Stimulated activated naive CD8-positive, alpha-beta T cell treated with anti-CD3 and anti-CD28 coated beads, Interleukin-15, amount 100 ng/mL, for 72 hours (primary cell): ENCODE measurements at regions not wholly inside any gene's neighbourhood (a gene's known extent, or its start where the extent isn't known, plus 50 kb on each side); places are given as distances from the start of the nearest gene placed in this dataset.
"Not testable (repeated sequence)": the region's sequence is repeated elsewhere in the genome, so short reads cannot be mapped to it uniquely, and the experiment has no call there.

Experiments used
- ATAC-seq: fragments of 150-1000 bp; cut with Tn5 transposase; 2 replicates; pipeline ENCODE4 v1.10.0; 2021; ENCODE audit warnings: mild to moderate bottlenecking, moderate library complexity
- DNase-seq, 2 donors: peaks; one replicate each; pipeline ENCODE4 v3.0.0; 2021 to 2022
- H3K27ac Mint-ChIP-seq, 2 donors: one replicate each; pipeline ENCODE4 v1.8.0; 2022; ENCODE audit warnings: mild to moderate bottlenecking in 2 of 2, mixed read lengths in 2 of 2, moderate library complexity in 2 of 2
- H3K27me3 Mint-ChIP-seq: one replicate; pipeline ENCODE4 v1.8.0; 2022; ENCODE audit warnings: mixed read lengths
- H3K4me1 Mint-ChIP-seq: one replicate; pipeline ENCODE4 v1.8.0; 2022; ENCODE audit warnings: mild to moderate bottlenecking, mixed read lengths
- H3K4me3 Mint-ChIP-seq, 2 donors: one replicate each; pipeline ENCODE4 v1.8.0; 2022; ENCODE audit warnings: mild to moderate bottlenecking in 2 of 2, mixed read lengths in 2 of 2, moderate library complexity in 1 of 2
- H3K9me3 Mint-ChIP-seq, 2 donors: one replicate each; pipeline ENCODE4 v1.8.0; 2022; ENCODE audit warnings: mixed read lengths in 2 of 2

DNA sequence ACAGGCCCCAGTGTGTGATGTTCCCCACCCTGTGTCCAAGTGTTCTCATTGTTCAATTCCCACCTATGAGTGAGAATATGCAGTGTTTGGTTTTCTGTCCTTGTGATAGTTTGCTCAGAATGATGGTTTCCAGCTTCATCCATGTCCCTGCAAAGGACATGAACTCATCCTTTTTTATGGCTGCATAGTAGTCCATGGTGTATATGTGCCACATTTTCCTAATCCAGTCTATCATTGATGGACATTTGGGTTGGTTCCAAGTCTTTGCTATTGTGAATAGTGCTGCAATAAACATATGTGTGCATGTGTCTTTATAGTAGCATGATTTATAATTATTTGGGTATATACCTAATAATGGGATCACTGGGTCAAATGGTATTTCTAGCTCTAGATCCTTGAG lies 115.0 kb upstream of the TBX18 start:
- DNase-seq, H3K4me3 Mint-ChIP-seq, H3K27me3 Mint-ChIP-seq, ATAC-seq, H3K9me3 Mint-ChIP-seq, H3K4me1 Mint-ChIP-seq, H3K27ac Mint-ChIP-seq: not testable (repeated sequence)

DNA sequence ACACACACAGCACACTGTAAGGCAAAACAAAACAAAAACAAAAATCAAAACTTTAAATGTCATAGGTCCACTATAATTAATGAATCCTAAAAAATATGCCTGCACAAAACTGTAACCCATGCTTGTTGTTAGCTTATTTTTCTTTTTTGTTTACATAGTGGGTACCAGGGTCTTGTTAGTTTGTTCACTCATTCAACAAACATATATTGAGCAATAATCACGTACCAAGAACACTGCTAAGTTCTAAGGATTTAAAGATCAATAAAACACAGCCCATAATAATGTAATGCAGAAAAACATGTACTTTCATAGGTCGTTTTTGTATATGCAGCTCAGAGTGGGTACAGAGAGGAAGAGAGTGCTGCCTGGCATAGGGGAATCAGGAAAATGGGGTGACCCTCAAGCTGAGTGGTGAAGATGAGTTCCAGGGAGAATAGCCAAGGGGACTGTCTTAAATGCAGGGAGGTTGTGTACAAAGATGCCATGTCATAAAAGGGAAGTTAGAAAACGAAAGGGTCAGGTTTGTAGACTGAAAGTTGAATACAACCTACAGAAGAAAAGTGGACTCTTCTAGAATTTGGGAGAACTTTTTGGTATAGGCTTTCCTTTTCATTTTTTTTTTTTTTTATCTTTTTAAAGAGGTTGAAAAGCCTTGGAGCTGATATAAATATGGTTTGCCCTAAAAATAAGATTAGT lies 113.3 kb upstream of the TBX18 start:
- Mint-ChIP-seq H3K27me3 (no peaks in the 10 kb centered on the region), H3K4me3 (no peak overlapping the region), H3K4me1 (no peaks in the 10 kb centered on the region), H3K27ac (no peak overlapping the region), H3K9me3 (no peaks in the 10 kb centered on the region)
- DNase-seq = no peak
- ATAC-seq = no peak

DNA sequence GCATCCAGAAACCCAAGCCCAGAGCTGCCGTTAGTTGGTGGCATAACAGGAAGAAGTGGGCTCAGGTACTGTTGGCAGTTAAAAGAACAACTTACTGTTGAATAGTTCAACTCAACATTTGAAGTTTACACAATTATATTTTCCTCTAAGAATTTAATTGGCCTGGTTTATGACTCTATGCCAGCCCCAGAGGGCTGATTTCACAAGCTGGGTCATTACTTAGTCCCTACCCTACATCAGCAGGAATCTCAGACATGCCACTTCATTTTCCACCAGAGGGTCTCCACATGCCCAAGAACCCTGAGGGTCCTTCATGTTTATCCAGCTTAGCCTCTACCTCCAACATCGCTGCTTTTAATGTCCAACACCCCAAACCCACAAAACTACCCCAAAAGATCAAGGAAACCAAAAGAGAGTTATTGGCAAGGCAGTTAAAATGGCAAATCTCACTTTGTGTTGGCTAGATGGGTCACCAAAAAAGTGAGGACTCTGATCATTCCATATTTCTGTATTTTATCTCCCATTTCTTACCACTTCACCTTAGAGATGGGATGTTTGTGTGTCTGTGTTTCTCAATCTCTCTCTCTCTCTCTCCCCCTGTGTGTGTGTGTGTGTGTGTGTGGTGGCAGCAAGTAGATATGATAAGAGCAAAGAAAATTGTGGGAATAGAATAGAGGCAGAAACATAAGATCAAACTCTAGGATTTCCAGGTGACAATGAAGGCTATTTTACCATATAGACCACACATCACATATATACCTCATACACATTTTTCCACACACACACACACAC lies 112.5 kb upstream of the TBX18 start:
- no peaks in the 10 kb centered on the region for H3K9me3 Mint-ChIP-seq
- H3K27me3 Mint-ChIP-seq = no peaks in the 10 kb centered on the region
- ATAC-seq (no peak), DNase-seq (no peak)
- no peak overlapping the region for H3K4me3 Mint-ChIP-seq
- H3K27ac Mint-ChIP-seq = no peak overlapping the region
- no peaks in the 10 kb centered on the region for H3K4me1 Mint-ChIP-seq

DNA sequence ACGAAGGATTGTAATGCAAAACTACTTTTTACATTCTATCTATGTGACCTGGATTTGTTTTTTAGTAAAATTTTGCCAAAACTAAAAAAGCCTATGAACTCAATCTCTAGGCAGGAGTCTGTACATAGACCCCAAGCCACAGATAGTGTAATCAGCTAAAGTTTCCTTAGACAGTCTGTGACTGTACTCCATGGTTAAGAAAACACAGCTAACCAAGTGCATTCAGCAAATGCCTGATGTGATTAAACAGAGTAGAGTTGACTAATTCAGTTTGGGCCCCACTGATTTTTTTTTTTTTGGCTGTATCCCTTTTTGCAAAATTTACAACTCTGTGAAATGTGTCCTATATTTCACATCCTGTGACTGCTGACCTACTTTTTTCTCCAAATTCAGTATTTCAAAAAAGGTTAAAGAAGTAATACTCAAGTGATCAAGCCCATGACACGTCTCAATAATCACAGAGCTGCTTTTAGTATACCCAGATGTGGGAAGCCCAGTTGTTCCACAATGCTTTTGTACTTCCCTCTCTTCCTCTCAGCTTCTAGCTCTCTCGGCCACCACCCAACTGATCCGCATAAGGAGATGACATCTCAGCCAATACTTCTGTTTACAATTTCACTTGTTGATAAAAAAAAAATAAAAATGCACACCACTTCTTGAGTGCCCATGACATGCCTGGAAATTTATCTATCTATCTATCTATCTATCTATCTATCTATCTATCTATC lies 108.8 kb upstream of the TBX18 start:
- no peaks in the 10 kb centered on the region for H3K27me3 Mint-ChIP-seq
- no peak for ATAC-seq

DNA sequence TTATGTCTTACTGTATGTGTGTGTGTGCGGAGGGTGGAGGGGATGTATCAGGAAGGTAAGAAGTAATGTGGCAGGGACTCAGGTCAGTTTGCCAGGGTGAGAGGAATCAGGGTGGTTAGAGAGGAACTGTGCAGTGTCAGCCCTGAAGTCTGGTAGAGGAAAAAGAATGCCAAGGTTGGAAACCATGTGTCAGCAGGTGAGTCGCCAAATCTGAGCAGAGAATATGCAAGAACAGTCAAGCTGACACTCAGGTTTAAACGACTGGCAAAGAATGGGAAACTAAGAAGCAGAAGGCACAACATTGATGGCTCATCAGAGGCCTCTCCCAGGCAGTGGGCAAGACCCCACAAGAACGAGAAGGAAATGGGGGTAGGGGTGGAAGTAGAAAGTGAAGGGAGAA lies 107.5 kb upstream of the TBX18 start:
- Mint-ChIP-seq H3K4me3 (no peak overlapping the region), H3K27ac (no peak overlapping the region), H3K9me3 (peaks cover 0 to 7% of the 10 kb centered on the region in 2 donors), H3K27me3 (no peaks in the 10 kb centered on the region), H3K4me1 (no peaks in the 10 kb centered on the region)
- DNase-seq = no peak
- no peak for ATAC-seq

More for the DNA sequence above, 108.8 kb upstream of the TBX18 start:
- no peaks in the 10 kb centered on the region for H3K4me1 Mint-ChIP-seq
- H3K9me3 Mint-ChIP-seq = peaks cover 0 to 7% of the 10 kb centered on the region in 2 donors
- no peak for DNase-seq
- no peak overlapping the region for H3K4me3 Mint-ChIP-seq
- no peak overlapping the region for H3K27ac Mint-ChIP-seq

GRCh38 chr6:84870672-84871071 lies 106.3 kb upstream of the TBX18 start:
- DNase-seq = no peak
- ATAC-seq = no peak
- Mint-ChIP-seq H3K27me3 (no peaks in the 10 kb centered on the region), H3K4me1 (no peaks in the 10 kb centered on the region), H3K9me3 (peaks cover 0 to 7% of the 10 kb centered on the region in 2 donors), H3K27ac (no peak overlapping the region), H3K4me3 (no peak overlapping the region)

DNA sequence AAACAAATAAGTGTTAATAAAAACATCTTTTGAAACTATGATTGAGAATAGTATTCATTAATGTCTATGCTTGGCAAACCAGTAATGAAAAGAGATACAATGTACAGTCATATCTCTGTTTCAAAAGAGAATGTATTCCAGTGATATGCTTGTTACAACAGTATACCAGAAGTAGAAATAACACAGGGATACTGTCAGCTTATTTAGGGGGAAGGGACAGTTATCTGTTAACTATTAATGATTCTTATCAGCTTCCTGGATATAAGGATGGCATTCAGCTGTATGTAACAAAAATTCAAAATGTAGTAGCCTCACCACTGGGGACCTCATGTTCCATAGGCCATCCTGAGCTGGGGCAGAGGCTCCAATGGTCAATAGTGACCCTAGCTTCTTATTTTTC lies 103.8 kb upstream of the TBX18 start:
- Mint-ChIP-seq H3K4me1 (no peaks in the 10 kb centered on the region), H3K27me3 (no peaks in the 10 kb centered on the region), H3K9me3 (peaks cover 0 to 7% of the 10 kb centered on the region in 2 donors), H3K27ac (no peak overlapping the region), H3K4me3 (no peak overlapping the region)
- ATAC-seq (no peak), DNase-seq (no peak)

DNA sequence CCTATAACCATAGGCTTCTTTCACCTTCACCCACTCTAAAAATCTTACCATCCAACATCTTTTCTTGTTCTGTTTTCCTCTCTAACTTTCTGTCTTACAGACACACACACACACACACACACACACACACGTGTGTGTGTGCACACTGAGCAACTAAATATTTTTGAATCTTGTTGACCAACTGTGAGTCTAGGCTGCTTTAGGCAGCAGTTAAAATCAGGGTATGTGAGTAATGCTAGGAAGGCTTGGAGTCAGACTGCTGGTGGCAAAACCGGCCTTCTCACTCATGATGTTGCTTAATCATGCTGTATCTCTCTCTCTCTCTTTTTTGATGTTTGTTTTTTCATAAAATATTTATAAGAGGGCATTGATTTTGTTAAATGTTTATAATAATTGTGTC lies 103.1 kb upstream of the TBX18 start:
- Mint-ChIP-seq H3K4me1 (no peaks in the 10 kb centered on the region), H3K27me3 (no peaks in the 10 kb centered on the region), H3K9me3 (peaks cover 0 to 7% of the 10 kb centered on the region in 2 donors), H3K4me3 (no peak overlapping the region), H3K27ac (no peak overlapping the region)
- DNase-seq (no peak), ATAC-seq (no peak)

- H3K4me3 Mint-ChIP-seq = no peak overlapping the region
- no peaks in the 10 kb centered on the region for H3K27me3 Mint-ChIP-seq
- peaks cover 0 to 7% of the 10 kb centered on the region in 2 donors for H3K9me3 Mint-ChIP-seq
- no peak overlapping the region for H3K27ac Mint-ChIP-seq
- DNase-seq (no peak), ATAC-seq (no peak)
- no peaks in the 10 kb centered on the region for H3K4me1 Mint-ChIP-seq
Measured at GRCh38 chr6:84866715-84867114, 102.3 kb upstream of the TBX18 start.

- H3K4me1 Mint-ChIP-seq, H3K27ac Mint-ChIP-seq, H3K4me3 Mint-ChIP-seq, H3K27me3 Mint-ChIP-seq, ATAC-seq, H3K9me3 Mint-ChIP-seq, DNase-seq: not testable (repeated sequence)
Measured at GRCh38 chr6:84865372-84865771, 101.0 kb upstream of the TBX18 start.

GRCh38 chr6:84862843-84863242 lies 98.4 kb upstream of the TBX18 start:
- DNase-seq (no peak), ATAC-seq (no peak)
- Mint-ChIP-seq H3K4me1 (no peaks in the 10 kb centered on the region), H3K27me3 (no peaks in the 10 kb centered on the region), H3K27ac (no peak overlapping the region), H3K9me3 (no peaks in the 10 kb centered on the region), H3K4me3 (no peak overlapping the region)

GRCh38 chr6:84860920-84861319 lies 96.5 kb upstream of the TBX18 start:
- no peak for DNase-seq
- no peaks in the 10 kb centered on the region for H3K9me3 Mint-ChIP-seq
- no peaks in the 10 kb centered on the region for H3K27me3 Mint-ChIP-seq
- H3K4me3 Mint-ChIP-seq = no peak overlapping the region
- H3K27ac Mint-ChIP-seq = no peak overlapping the region
- ATAC-seq = no peak
- H3K4me1 Mint-ChIP-seq = no peaks in the 10 kb centered on the region

DNA sequence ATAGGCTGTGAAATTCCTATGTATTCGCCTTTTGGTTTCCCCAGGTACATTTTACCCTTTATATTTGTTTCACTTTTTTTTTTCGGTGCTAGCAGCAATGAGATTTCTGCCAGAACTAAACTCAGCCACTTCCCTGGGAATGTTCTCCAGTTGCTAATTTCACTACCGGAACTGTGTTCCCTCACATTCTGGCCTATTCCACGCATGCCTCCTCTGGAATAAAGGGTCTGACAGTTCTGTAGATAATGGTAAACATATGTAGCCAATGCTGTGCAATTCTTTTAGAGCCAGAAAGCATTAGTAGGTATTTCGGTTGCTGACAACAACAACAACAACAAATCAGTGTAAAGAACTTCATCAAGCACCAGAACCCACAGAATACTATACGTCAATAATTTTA lies 96.1 kb upstream of the TBX18 start:
- no peaks in the 10 kb centered on the region for H3K9me3 Mint-ChIP-seq
- H3K4me3 Mint-ChIP-seq = no peak overlapping the region
- H3K4me1 Mint-ChIP-seq = no peaks in the 10 kb centered on the region
- ATAC-seq (no peak), DNase-seq (no peak)
- no peak overlapping the region for H3K27ac Mint-ChIP-seq
- H3K27me3 Mint-ChIP-seq = no peaks in the 10 kb centered on the region

- DNase-seq (no peak), ATAC-seq (no peak)
- no peaks in the 10 kb centered on the region for H3K27me3 Mint-ChIP-seq
- no peak overlapping the region for H3K4me3 Mint-ChIP-seq
- no peak overlapping the region for H3K27ac Mint-ChIP-seq
- H3K9me3 Mint-ChIP-seq = no peaks in the 10 kb centered on the region
- H3K4me1 Mint-ChIP-seq = no peaks in the 10 kb centered on the region
Measured at GRCh38 chr6:84854811-84855400, 90.5 kb upstream of the TBX18 start.

DNA sequence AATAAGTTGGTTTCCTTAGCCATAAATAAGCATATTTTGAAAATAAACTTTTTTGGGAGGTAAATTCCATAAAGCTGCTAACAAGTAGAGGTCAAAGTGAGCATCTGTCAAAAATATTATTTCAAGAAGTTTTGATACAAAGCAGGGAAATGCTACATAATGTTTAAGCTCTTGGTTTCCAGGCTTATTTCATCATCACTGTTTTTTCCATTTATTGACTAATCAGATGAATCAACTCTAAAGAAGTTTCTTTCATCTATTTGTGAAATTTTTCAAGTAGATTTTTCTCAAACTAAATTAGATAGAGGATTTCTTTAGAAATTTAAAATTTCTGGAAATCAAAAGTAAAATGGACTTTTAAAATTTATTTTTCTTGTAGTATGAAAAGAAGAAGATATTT lies 89.5 kb upstream of the TBX18 start:
- DNase-seq (no peak), ATAC-seq (no peak)
- Mint-ChIP-seq H3K27ac (no peak overlapping the region), H3K27me3 (no peaks in the 10 kb centered on the region), H3K4me3 (no peak overlapping the region), H3K9me3 (no peaks in the 10 kb centered on the region), H3K4me1 (no peaks in the 10 kb centered on the region)

DNA sequence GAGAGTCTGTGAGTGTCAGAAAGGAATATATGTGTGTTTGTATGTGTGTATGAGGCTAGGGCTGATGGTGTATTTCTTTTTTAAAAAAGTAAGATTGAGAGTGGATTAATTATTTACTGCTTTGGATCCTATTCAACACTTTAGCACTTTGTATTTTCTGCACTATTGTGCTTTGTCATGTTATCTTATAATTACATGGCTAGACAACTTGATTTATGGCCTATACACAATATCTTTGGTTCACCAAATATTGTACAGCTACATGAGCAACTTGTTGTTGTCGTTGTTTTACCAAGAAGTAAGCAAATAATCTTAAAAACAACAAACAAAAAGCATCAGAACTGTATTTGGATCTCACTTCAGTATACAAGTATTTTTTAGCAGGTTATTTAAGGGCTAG lies 84.6 kb upstream of the TBX18 start:
- Mint-ChIP-seq H3K27me3 (no peaks in the 10 kb centered on the region), H3K4me1 (no peaks in the 10 kb centered on the region), H3K4me3 (no peak overlapping the region), H3K27ac (no peak overlapping the region), H3K9me3 (peaks cover 7 to 8% of the 10 kb centered on the region in 2 donors)
- ATAC-seq = no peak
- DNase-seq = no peak
